AML-193 (cell line): ENCODE measurements at regions not wholly inside any gene's neighbourhood (a gene's known extent, or its start where the extent isn't known, plus 50 kb on each side); places are given as distances from the start of the nearest gene placed in this dataset.

Experiments
- DNase-seq, 2 experiments: peaks; one replicate each; lab custom pipeline; 2025; lab: John Stamatoyannopoulos, UW

GRCh38 chr1:30419831-30420230 lies 303.6 kb downstream of the MATN1 start:
- no peak for DNase-seq

- DNase-seq, result no peak
These were observed 304.3 kb downstream of the MATN1 start for GRCh38 chr1:30418939-30419720.

GRCh38 chr1:30418061-30418938 lies 305.1 kb downstream of the MATN1 start:
- DNase-seq, result no peak

GRCh38 chr1:30417701-30418046 lies 305.7 kb downstream of the MATN1 start:
- DNase-seq, result no peak

GRCh38 chr1:30417001-30417700 lies 306.2 kb downstream of the MATN1 start:
- no peak for DNase-seq

DNA sequence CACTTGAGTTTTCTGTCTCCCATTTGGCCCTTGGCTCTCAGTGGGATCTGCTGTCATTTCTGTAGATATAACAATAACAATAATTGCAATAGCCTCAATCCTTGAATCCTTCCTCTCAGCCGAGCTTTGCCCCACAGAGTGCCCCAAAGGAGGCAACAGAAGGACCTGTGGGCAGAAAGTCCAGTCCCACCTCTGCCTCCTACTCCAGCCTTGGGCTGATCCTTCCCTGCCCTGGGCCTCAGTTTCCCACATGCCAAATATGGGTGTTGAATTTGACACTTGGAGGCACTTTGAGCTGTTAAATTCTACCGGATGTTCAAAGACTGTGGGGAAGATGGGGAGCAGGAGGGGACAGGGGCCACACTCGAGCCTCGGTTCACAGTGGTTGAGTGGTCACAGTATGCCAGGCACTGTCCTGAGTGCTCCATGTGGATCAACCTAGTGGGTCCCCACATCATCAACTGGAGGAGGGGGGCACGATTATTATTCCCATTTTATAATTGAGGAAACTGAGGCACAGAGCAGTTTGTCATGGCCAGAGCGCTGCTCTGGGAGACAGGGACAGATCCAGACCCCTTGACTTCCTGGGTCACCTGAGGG lies 307.1 kb downstream of the MATN1 start:
- DNase-seq, result no peak

- no peak for DNase-seq
These were observed 308.0 kb downstream of the MATN1 start for GRCh38 chr1:30415171-30415940.

- no peak for DNase-seq
These were observed 308.6 kb downstream of the MATN1 start for GRCh38 chr1:30414851-30415165.

GRCh38 chr1:30414086-30414850 lies 309.1 kb downstream of the MATN1 start:
- no peak for DNase-seq

GRCh38 chr1:30413606-30414005 lies 309.8 kb downstream of the MATN1 start:
- DNase-seq, result no peak

- DNase-seq, result no peak
These were observed 310.3 kb downstream of the MATN1 start for GRCh38 chr1:30413111-30413440.

GRCh38 chr1:30412241-30413110 lies 310.9 kb downstream of the MATN1 start:
- no peak for DNase-seq

DNA sequence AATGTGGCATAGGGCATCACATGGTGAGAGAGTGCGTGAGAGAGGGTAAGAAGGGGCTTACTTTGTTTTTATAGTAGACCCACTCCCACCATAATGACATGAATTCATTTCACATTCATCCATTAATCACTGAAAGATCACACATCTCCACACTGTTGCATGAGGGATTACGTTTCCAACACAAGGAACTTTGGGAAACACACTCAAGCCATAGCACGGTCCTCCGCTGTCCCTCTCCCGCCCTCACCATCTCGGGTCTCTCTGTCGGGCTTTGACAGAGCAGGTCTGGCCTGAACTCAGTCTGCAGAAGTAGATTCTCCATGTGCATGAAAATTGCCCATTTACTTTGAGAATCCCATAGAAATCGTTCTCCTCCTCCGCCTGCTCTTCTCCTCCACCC lies 312.2 kb downstream of the MATN1 start:
- DNase-seq, result no peak

GRCh38 chr1:30410153-30410851 lies 313.1 kb downstream of the MATN1 start:
- DNase-seq, result no peak

GRCh38 chr1:30409476-30410152 lies 313.8 kb downstream of the MATN1 start:
- DNase-seq, result no peak

- DNase-seq, result no peak
These were observed 315.4 kb downstream of the MATN1 start for GRCh38 chr1:30407865-30408580.

- no peak for DNase-seq
These were observed 316.2 kb downstream of the MATN1 start for GRCh38 chr1:30406996-30407864.
